Neural crest cell (in vitro differentiated cells): ENCODE measurements at regions not wholly inside any gene's neighbourhood (a gene's known extent, or its start where the extent isn't known, plus 50 kb on each side); places are given as distances from the start of the nearest gene placed in this dataset.
"Not testable (repeated sequence)": the region's sequence is repeated elsewhere in the genome, so short reads cannot be mapped to it uniquely, and the experiment has no call there.

Experiments
- DNase-seq: peaks from one replicate; pipeline ENCODE4 v3.0.0; 2021; ENCODE audit warnings: low read depth, mixed read lengths, low spot score
- H3K27ac Mint-ChIP-seq: one replicate; pipeline ENCODE4 v1.8.0; 2021; ENCODE audit warnings: mild to moderate bottlenecking, mixed read lengths; ENCODE audit not compliant: unreplicated experiment
- H3K27me3 Mint-ChIP-seq: 2 replicates; pipeline ENCODE4 v1.8.0; 2021; ENCODE audit warnings: low read depth, mild to moderate bottlenecking, mixed read lengths
- H3K36me3 Mint-ChIP-seq: 2 replicates; pipeline ENCODE4 v1.8.0; 2021; ENCODE audit warnings: low read depth, mild to moderate bottlenecking, mixed read lengths
- H3K4me1 Mint-ChIP-seq: 2 replicates; pipeline ENCODE4 v1.8.0; 2021; ENCODE audit warnings: mixed read lengths
- H3K4me3 Mint-ChIP-seq: one replicate; pipeline ENCODE4 v1.8.0; 2021; ENCODE audit warnings: mild to moderate bottlenecking, mixed read lengths
- H3K9me3 Mint-ChIP-seq: 2 replicates; pipeline ENCODE4 v1.8.0; 2021; ENCODE audit warnings: mixed read lengths
- CTCF ChIP-seq: fragments of 200-600 bp; sonication (generic); conservative IDR thresholded peaks from 2 replicates; pipeline ENCODE4 v1.5.0; 2021; ENCODE audit warnings: antibody characterized with exemption, mild to moderate bottlenecking

- DNase-seq: no peak
- Mint-ChIP-seq H3K9me3 (peaks cover 6% of the 10 kb centered on the region), H3K4me1 (no peaks in the 10 kb centered on the region), H3K27me3 (peaks cover 3% of the 10 kb centered on the region), H3K36me3 (no peaks in the 10 kb centered on the region), H3K4me3 (no peak overlapping the region), H3K27ac (no peak overlapping the region)
- TF ChIP-seq CTCF: no peak
Measured at GRCh38 chr6:96433950-96434349, 87.7 kb upstream of the UFL1 start.

GRCh38 chr6:96436398-96436797, 85.2 kb upstream of the UFL1 start:
- H3K4me1 Mint-ChIP-seq: no peaks in the 10 kb centered on the region
- H3K36me3 Mint-ChIP-seq: no peaks in the 10 kb centered on the region
- peaks cover 2% of the 10 kb centered on the region for H3K9me3 Mint-ChIP-seq
- DNase-seq: no peak
- no peak for TF ChIP-seq CTCF
- H3K27me3 Mint-ChIP-seq: no peaks in the 10 kb centered on the region
- no peak overlapping the region for H3K27ac Mint-ChIP-seq
- H3K4me3 Mint-ChIP-seq: no peak overlapping the region

- H3K27ac Mint-ChIP-seq, H3K36me3 Mint-ChIP-seq, H3K4me3 Mint-ChIP-seq, DNase-seq, H3K9me3 Mint-ChIP-seq, H3K27me3 Mint-ChIP-seq, H3K4me1 Mint-ChIP-seq: not testable (repeated sequence)
Measured at GRCh38 chr6:96437228-96437627, 84.4 kb upstream of the UFL1 start.

- Mint-ChIP-seq H3K4me1 (peaks cover 15% of the 10 kb centered on the region), H3K36me3 (no peaks in the 10 kb centered on the region), H3K27ac (peak overlapping the region; percentile 29), H3K27me3 (no peaks in the 10 kb centered on the region), H3K9me3 (no peaks in the 10 kb centered on the region), H3K4me3 (no peak overlapping the region)
- DNase-seq: no peak
- no peak for TF ChIP-seq CTCF
Measured at GRCh38 chr6:96450082-96450769, 71.4 kb upstream of the UFL1 start.

GRCh38 chr6:96450770-96451130, 70.9 kb upstream of the UFL1 start:
- no peak overlapping the region for H3K27ac Mint-ChIP-seq

More at GRCh38 chr6:96450770-96451130, 70.9 kb upstream of the UFL1 start:
- no peak for TF ChIP-seq CTCF
- Mint-ChIP-seq H3K36me3 (no peaks in the 10 kb centered on the region), H3K27me3 (no peaks in the 10 kb centered on the region), H3K4me3 (no peak overlapping the region), H3K4me1 (peaks cover 15% of the 10 kb centered on the region), H3K9me3 (no peaks in the 10 kb centered on the region)
- no peak for DNase-seq
